GM23338 (cell line): ENCODE measurements at regions not wholly inside any gene's neighbourhood (a gene's known extent, or its start where the extent isn't known, plus 50 kb on each side); places are given as distances from the start of the nearest gene placed in this dataset.

Experiments
- ATAC-seq: fragments of 200-7000 bp; cut with Tn5 transposase; 3 replicates; pipeline ENCODE4 v1.9.1; 2020
- DNase-seq: peaks from one replicate; pipeline ENCODE4 v3.0.0-alpha.2; 2015; ENCODE audit warnings: low spot score
- H2AFZ ChIP-seq: fragments of 200-600 bp; sonication (generic); 2 replicates; pipeline ENCODE4 v1.8.0; 2016; ENCODE audit warnings: antibody characterized with exemption, mild to moderate bottlenecking, moderate library complexity
- H3F3A ChIP-seq: fragments of 200-600 bp; sonication (generic); replicated peaks from 2 replicates; pipeline ENCODE4 v1.8.0; 2017; ENCODE audit warnings: antibody characterized with exemption, mixed run types, low read depth
- H3K27ac ChIP-seq: fragments of 200-600 bp; sonication (generic); 2 replicates; pipeline ENCODE4 v1.6.1; 2016; ENCODE audit warnings: low read depth
- H3K27me3 ChIP-seq: fragments of 200-600 bp; sonication (generic); 2 replicates; pipeline ENCODE4 v1.8.0; 2016; ENCODE audit warnings: mild to moderate bottlenecking, mixed run types, moderate library complexity; ENCODE audit not compliant: insufficient read depth
- H3K36me3 ChIP-seq: fragments of 200-600 bp; sonication (generic); 2 replicates; pipeline ENCODE4 v1.8.0; 2016; ENCODE audit warnings: mild to moderate bottlenecking; ENCODE audit not compliant: insufficient read depth
- H3K4me1 ChIP-seq: fragments of 200-600 bp; sonication (generic); 2 replicates; pipeline ENCODE4 v1.8.0; 2016; ENCODE audit warnings: mild to moderate bottlenecking, moderate library complexity; ENCODE audit not compliant: insufficient read depth
- H3K4me2 ChIP-seq: fragments of 200-600 bp; sonication (generic); 2 replicates; pipeline ENCODE4 v1.7.1; 2017; ENCODE audit warnings: mixed run types
- H3K4me3 ChIP-seq: fragments of 200-600 bp; sonication (generic); 2 replicates; pipeline ENCODE4 v1.6.1; 2016; ENCODE audit warnings: mixed run types
- H3K79me2 ChIP-seq: fragments of 200-600 bp; sonication (generic); replicated peaks from 2 replicates; pipeline ENCODE4 v1.8.0; 2017; ENCODE audit warnings: mild to moderate bottlenecking; ENCODE audit not compliant: insufficient read depth
- H3K9me2 ChIP-seq: fragments of 200-600 bp; sonication (generic); 2 replicates; pipeline ENCODE4 v1.8.0; 2017; ENCODE audit not compliant: insufficient read depth
- H4K20me1 ChIP-seq: fragments of 200-600 bp; sonication (generic); replicated peaks from 2 replicates; pipeline ENCODE4 v1.8.0; 2017; ENCODE audit warnings: mild to moderate bottlenecking; ENCODE audit not compliant: insufficient read depth
- H3K27ac Mint-ChIP-seq: 2 replicates; pipeline ENCODE4 v1.8.0; 2020; ENCODE audit warnings: inconsistent platforms, mild to moderate bottlenecking, moderate library complexity, mixed read lengths
- H3K27me3 Mint-ChIP-seq: 3 replicates; pipeline ENCODE4 v1.8.0; 2022; ENCODE audit warnings: low read depth, mild to moderate bottlenecking, moderate library complexity, mixed read lengths, inconsistent platforms; ENCODE audit not compliant: insufficient read depth, poor library complexity
- H3K36me3 Mint-ChIP-seq: 3 replicates; pipeline ENCODE4 v1.8.0; 2021; ENCODE audit warnings: low read depth, mild to moderate bottlenecking, inconsistent platforms, moderate library complexity, mixed read lengths
- H3K4me1 Mint-ChIP-seq: 3 replicates; pipeline ENCODE4 v1.8.0; 2020; ENCODE audit warnings: mild to moderate bottlenecking, inconsistent platforms, mixed read lengths
- H3K4me3 Mint-ChIP-seq: 3 replicates; pipeline ENCODE4 v1.8.0; 2021; ENCODE audit warnings: moderate library complexity, mild to moderate bottlenecking, inconsistent platforms, mixed read lengths
- H3K9me3 Mint-ChIP-seq: 3 replicates; pipeline ENCODE4 v1.8.0; 2020; ENCODE audit warnings: moderate library complexity, mild to moderate bottlenecking, inconsistent platforms, mixed read lengths
- CREB1 ChIP-seq: fragments of 250-450 bp; sonication (Bioruptor Pico); IDR thresholded peaks from 2 replicates; pipeline ENCODE4 v1.5.0; 2020; ENCODE audit warnings: low read depth, mild to moderate bottlenecking, moderate library complexity
- EZH2 ChIP-seq: fragments of 200-600 bp; sonication (generic); IDR thresholded peaks from one replicate; pipeline ENCODE4 v1.8.0; 2017; ENCODE audit warnings: antibody characterized with exemption, mild to moderate bottlenecking, low read depth; ENCODE audit not compliant: unreplicated experiment
- EZH2phosphoT487 ChIP-seq: fragments of 200-600 bp; sonication (generic); IDR thresholded peaks from one replicate; pipeline ENCODE4 v1.8.1; 2018; ENCODE audit warnings: antibody characterized with exemption; ENCODE audit not compliant: unreplicated experiment
- JUNB ChIP-seq: IDR thresholded peaks from one replicate; pipeline ENCODE4 v1.6.1; 2016; ENCODE audit warnings: antibody characterized with exemption; ENCODE audit not compliant: unreplicated experiment
- NANOG ChIP-seq: IDR thresholded peaks from 2 replicates; pipeline ENCODE4 v1.6.1; 2016; ENCODE audit warnings: antibody characterized with exemption, borderline replicate concordance
- POLR2AphosphoS5 ChIP-seq: IDR thresholded peaks from 2 replicates; pipeline ENCODE4 v1.6.1; 2016; ENCODE audit warnings: antibody characterized with exemption, low read depth
- REST ChIP-seq: IDR thresholded peaks from one replicate; pipeline ENCODE4 v1.6.1; 2018; ENCODE audit warnings: antibody characterized with exemption; ENCODE audit not compliant: unreplicated experiment
- STAT1 ChIP-seq: IDR thresholded peaks from one replicate; pipeline ENCODE4 v1.6.1; 2016; ENCODE audit warnings: antibody characterized with exemption; ENCODE audit not compliant: unreplicated experiment
- ZNF114 ChIP-seq: fragments of 250-450 bp; sonication (Bioruptor Pico); IDR thresholded peaks from 2 replicates; pipeline ENCODE4 v1.5.0; 2020; ENCODE audit warnings: mild to moderate bottlenecking, moderate library complexity
- ZNF331 ChIP-seq: fragments of 250-450 bp; sonication (Bioruptor Pico); IDR thresholded peaks from 2 replicates; pipeline ENCODE4 v1.5.0; 2020; ENCODE audit warnings: low read depth, mild to moderate bottlenecking, moderate library complexity
- ZNF462 ChIP-seq: fragments of 250-450 bp; sonication (Bioruptor Pico); IDR thresholded peaks from 2 replicates; pipeline ENCODE4 v1.5.0; 2020; ENCODE audit warnings: mild to moderate bottlenecking, moderate library complexity
- TF ChIP-seq, protein P1 (sequence below): IDR thresholded peaks from 2 replicates; pipeline ENCODE4 v1.6.1; 2016; ENCODE audit warnings: antibody characterized with exemption
- TF ChIP-seq, protein P2 (sequence below), 2 experiments: fragments of 200-600 bp in 1 of 2; sonication (generic) in 1 of 2; conservative IDR thresholded peaks; 2 replicates each; pipeline versions ENCODE4 v1.5.1 to v1.6.1; 2016 to 2017; ENCODE audit warnings: antibody characterized with exemption in 2 of 2, low read depth in 2 of 2, mild to moderate bottlenecking in 2 of 2, moderate library complexity in 1 of 2

DNA sequence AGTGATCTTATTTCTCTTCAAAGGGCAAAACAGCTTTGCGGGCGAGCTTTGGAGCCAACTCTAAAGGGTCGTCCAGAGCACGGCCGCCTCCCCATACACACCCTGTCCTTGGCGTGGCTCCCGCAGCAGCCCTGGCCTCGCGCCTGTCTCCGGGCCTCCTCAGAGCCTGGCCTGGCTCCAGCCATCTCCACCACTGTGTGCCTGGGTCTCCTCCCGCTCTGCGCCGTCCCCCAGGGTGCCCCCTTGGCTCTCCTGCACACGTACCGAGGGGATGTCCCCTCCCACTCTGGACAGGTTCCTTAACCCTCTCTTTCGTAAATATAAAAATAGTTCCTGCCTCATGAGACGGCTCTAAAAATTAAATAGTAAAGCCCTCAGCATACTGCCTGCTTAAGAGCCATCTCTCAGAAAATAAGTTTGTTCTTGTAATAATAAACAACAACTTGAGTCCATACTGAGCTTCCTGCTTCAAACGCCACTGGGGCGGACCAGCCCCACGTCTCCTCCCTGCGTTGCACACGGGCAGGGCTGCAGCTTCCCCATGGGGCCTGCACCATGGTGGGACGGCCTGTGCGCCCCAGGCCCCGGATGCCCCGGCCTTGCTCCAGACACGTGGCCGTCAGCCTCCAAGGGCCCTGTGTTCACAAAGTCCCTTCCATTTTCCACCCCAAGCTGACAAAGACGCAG lies 226.2 kb downstream of the TTLL2 start:
- Histone ChIP-seq H3K27ac (no peak overlapping the region), H3K27me3 (no peaks in the 10 kb centered on the region), H3K79me2 (no peaks in the 10 kb centered on the region), H3K4me1 (no peaks in the 10 kb centered on the region), H4K20me1 (no peaks in the 10 kb centered on the region), H3K4me3 (no peak overlapping the region), H2AFZ (0 out of 2 replicates have a peak overlapping the region, but pooled peaks have one; percentile 23), H3K4me2 (no peak overlapping the region), H3K36me3 (no peaks in the 10 kb centered on the region), H3K9me2 (no peaks in the 10 kb centered on the region), H3F3A (no peaks in the 10 kb centered on the region)
- no peaks in the 10 kb centered on the region; the same call in 2 of the 3 replicates for H3K4me1 Mint-ChIP-seq
- no peak overlapping the region for H3K4me3 Mint-ChIP-seq
- peaks cover 7% of the 10 kb centered on the region for H3K9me3 Mint-ChIP-seq
- ATAC-seq (peak; percentile 33), DNase-seq (no peak)
- H3K36me3 Mint-ChIP-seq = peaks cover 3% of the 10 kb centered on the region; the same call in 2 of the 3 replicates
- TF ChIP-seq POLR2AphosphoS5 = no peak
- no peak for TF ChIP-seq JUNB
- no peak for TF ChIP-seq NANOG
- TF ChIP-seq, protein P1, sequence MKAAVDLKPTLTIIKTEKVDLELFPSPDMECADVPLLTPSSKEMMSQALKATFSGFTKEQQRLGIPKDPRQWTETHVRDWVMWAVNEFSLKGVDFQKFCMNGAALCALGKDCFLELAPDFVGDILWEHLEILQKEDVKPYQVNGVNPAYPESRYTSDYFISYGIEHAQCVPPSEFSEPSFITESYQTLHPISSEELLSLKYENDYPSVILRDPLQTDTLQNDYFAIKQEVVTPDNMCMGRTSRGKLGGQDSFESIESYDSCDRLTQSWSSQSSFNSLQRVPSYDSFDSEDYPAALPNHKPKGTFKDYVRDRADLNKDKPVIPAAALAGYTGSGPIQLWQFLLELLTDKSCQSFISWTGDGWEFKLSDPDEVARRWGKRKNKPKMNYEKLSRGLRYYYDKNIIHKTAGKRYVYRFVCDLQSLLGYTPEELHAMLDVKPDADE = no peak
- no peak for TF ChIP-seq ZNF114
- TF ChIP-seq CREB1 (CRISPR knock-in tag) = no peak
- TF ChIP-seq, protein P2, sequence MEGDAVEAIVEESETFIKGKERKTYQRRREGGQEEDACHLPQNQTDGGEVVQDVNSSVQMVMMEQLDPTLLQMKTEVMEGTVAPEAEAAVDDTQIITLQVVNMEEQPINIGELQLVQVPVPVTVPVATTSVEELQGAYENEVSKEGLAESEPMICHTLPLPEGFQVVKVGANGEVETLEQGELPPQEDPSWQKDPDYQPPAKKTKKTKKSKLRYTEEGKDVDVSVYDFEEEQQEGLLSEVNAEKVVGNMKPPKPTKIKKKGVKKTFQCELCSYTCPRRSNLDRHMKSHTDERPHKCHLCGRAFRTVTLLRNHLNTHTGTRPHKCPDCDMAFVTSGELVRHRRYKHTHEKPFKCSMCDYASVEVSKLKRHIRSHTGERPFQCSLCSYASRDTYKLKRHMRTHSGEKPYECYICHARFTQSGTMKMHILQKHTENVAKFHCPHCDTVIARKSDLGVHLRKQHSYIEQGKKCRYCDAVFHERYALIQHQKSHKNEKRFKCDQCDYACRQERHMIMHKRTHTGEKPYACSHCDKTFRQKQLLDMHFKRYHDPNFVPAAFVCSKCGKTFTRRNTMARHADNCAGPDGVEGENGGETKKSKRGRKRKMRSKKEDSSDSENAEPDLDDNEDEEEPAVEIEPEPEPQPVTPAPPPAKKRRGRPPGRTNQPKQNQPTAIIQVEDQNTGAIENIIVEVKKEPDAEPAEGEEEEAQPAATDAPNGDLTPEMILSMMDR (conservative IDR thresholded peaks at IDR 0.05; ENCODE audit: low read depth in 2 of 2) = no peak
- no peak for TF ChIP-seq ZNF331 (CRISPR knock-in tag)
- no peak for TF ChIP-seq REST
- TF ChIP-seq EZH2 = no peak
- no peak for TF ChIP-seq EZH2phosphoT487
- no peak for TF ChIP-seq ZNF462 (CRISPR knock-in tag)
- TF ChIP-seq STAT1 = no peak
- no peak overlapping the region for H3K27ac Mint-ChIP-seq
- H3K27me3 Mint-ChIP-seq = peaks cover 7% of the 10 kb centered on the region
